ENCODE measurements at regions not wholly inside any gene's neighbourhood (a gene's known extent, or its start where the extent isn't known, plus 50 kb on each side); places are given as distances from the start of the nearest gene placed in this dataset.

- BruUV-seq (replicated peaks): no TSS peak
- CTCF ChIA-PET: no interaction called here
- RAD21 ChIA-PET (ENCODE audit: low non-redundant PET in 1 of 2, low total read pairs in 2 of 2, uncharacterized antibody in 2 of 2, unreplicated experiment in 2 of 2): no interaction called here
Measured at GRCh38 chr15:47119349-47119748, 598.0 kb upstream of the SEMA6D start.

More at GRCh38 chr15:47119349-47119748, 598.0 kb upstream of the SEMA6D start:
- POLR2A ChIA-PET: no interaction called here
- DNase-seq (ENCODE audit: low read depth, low spot score) (no peak), ATAC-seq (no peak)
- H3K9me2 ChIP-seq (ENCODE audit: insufficient read depth): no peaks in the 10 kb centered on the region
- intact Hi-C loops (cut with micrococcal nuclease): no loop called here
- peaks cover 8 to 15% of the 10 kb centered on the region in 2 experiments; a peak in 3 of 4 replicates for H3K9me3 ChIP-seq (ENCODE audit: control insufficient read depth in 1 of 2, insufficient read depth in 1 of 2, low read depth in 1 of 2, low read length in 2 of 2)
- H4K20me1 ChIP-seq (ENCODE audit: insufficient read depth): no peaks in the 10 kb centered on the region
- no peak overlapping the region for H3K4me3 ChIP-seq (replicated peaks in 1 of 2; ENCODE audit: low read depth in 1 of 2, low read length in 2 of 2)
- TF ChIP-seq CBX3 (IDR thresholded peaks at IDR 0.05; ENCODE audit: low read depth) (no peak), TCF7L2 (IDR thresholded peaks at IDR 0.05; ENCODE audit: borderline replicate concordance, extremely low read depth, insufficient read depth, insufficient read length) (no peak), YY1 (IDR thresholded peaks at IDR 0.05; ENCODE audit: extremely low read depth, insufficient replicate concordance, low read depth, low read length) (no peak), ELF1 (IDR thresholded peaks at IDR 0.05; ENCODE audit: borderline replicate concordance, low read depth) (no peak), EGR1 (IDR thresholded peaks at IDR 0.05; ENCODE audit: low read depth) (no peak), FOSL1 (IDR thresholded peaks at IDR 0.05; ENCODE audit: low read depth) (no peak), ZBTB33 (IDR thresholded peaks at IDR 0.05; ENCODE audit: extremely low read depth, insufficient replicate concordance, low read length) (no peak), ZNF274 (IDR thresholded peaks at IDR 0.05; ENCODE audit: low read depth, low read length) (no peak), POLR2AphosphoS5 (IDR thresholded peaks at IDR 0.05; ENCODE audit: low read depth, low read length) (no peak), EZH2phosphoT487 (IDR thresholded peaks at IDR 0.05; ENCODE audit: borderline replicate concordance) (no peak)
- H3K36me3 ChIP-seq (ENCODE audit: control insufficient read depth in 1 of 2, insufficient read depth in 2 of 2, low read length in 2 of 2): no peaks in the 10 kb centered on the region
- no peak overlapping the region for H3K9ac ChIP-seq (ENCODE audit: low read length)
- no peak overlapping the region for H3K4me2 ChIP-seq (ENCODE audit: low read length)
- H3K27me3 ChIP-seq (ENCODE audit: insufficient read depth, low read length): no peaks in the 10 kb centered on the region
- H3K79me2 ChIP-seq (ENCODE audit: insufficient read depth, low read length): no peaks in the 10 kb centered on the region
- no peak overlapping the region for H3K27ac ChIP-seq (ENCODE audit: low read depth, low read length)
- no peak overlapping the region for H2AFZ ChIP-seq (ENCODE audit: low read depth, low read length, poor library complexity, severe bottlenecking)
- no peaks in the 10 kb centered on the region for H3K4me1 ChIP-seq (ENCODE audit: control insufficient read depth in 1 of 2, insufficient read depth in 2 of 2, low read length in 2 of 2)

Data from HCT116 (cell line).